OCI-LY7 (cell line): ENCODE measurements at regions not wholly inside any gene's neighbourhood (a gene's known extent, or its start where the extent isn't known, plus 50 kb on each side); places are given as distances from the start of the nearest gene placed in this dataset.
"Not testable (repeated sequence)": the region's sequence is repeated elsewhere in the genome, so short reads cannot be mapped to it uniquely, and the experiment has no call there.

ENCODE experiments used
- BruUV-seq: library from RNA; stranded (reverse); fragments of 400-500 nt; replicated peaks from 2 replicates; lab custom pipeline; 2021; lab: Mats Ljungman, UMichigan
- CTCF ChIA-PET: fragments of 300-600 bp; sonication (Branson Sonifier 250); formaldehyde crosslinking; loops from one replicate; lab custom pipeline; 2022; ENCODE audit warnings: antibody characterized with exemption; ENCODE audit not compliant: unreplicated experiment; lab: Charles Lee
- POLR2A ChIA-PET: fragments of 300-600 bp; sonication (Branson Sonifier 250); formaldehyde crosslinking; loops from one replicate; lab custom pipeline; 2022; ENCODE audit warnings: antibody characterized with exemption; lab: Charles Lee
- DNase-seq: peaks from one replicate; pipeline ENCODE4 v3.0.0-alpha.2; 2015; ENCODE audit warnings: low spot score
- H2AFZ ChIP-seq: fragments of 200-600 bp; sonication (generic), shearing (Covaris generic); 2 replicates; pipeline ENCODE4 v1.6.1; 2014; ENCODE audit warnings: mild to moderate bottlenecking, antibody characterized with exemption, low read length, moderate library complexity
- H3K27ac ChIP-seq: fragments of 200-600 bp; sonication (generic); 2 replicates; pipeline ENCODE4 v1.5.1; 2014; ENCODE audit warnings: mixed run types, low read depth, mild to moderate bottlenecking, moderate library complexity, low read length, inconsistent platforms; ENCODE audit not compliant: poor library complexity, severe bottlenecking
- H3K36me3 ChIP-seq: fragments of 200-600 bp; sonication (generic); 2 replicates; pipeline ENCODE4 v1.6.1; 2014; ENCODE audit warnings: mild to moderate bottlenecking, antibody characterized with exemption, low read length, moderate library complexity, mixed read lengths; ENCODE audit not compliant: insufficient read depth
- H3K4me1 ChIP-seq: fragments of 200-600 bp; sonication (generic); 2 replicates; pipeline ENCODE4 v1.5.1; 2014; ENCODE audit warnings: mild to moderate bottlenecking, low read length; ENCODE audit not compliant: insufficient read depth, poor library complexity, severe bottlenecking
- H3K4me2 ChIP-seq: fragments of 200-600 bp; sonication (generic); 2 replicates; pipeline ENCODE4 v1.6.1; 2014; ENCODE audit warnings: mild to moderate bottlenecking, low read length
- H3K4me3 ChIP-seq: fragments of 200-600 bp; sonication (generic); 2 replicates; pipeline ENCODE4 v1.5.1; 2014; ENCODE audit warnings: mild to moderate bottlenecking, low read depth, low read length; ENCODE audit not compliant: poor library complexity, severe bottlenecking
- H3K79me2 ChIP-seq: fragments of 200-600 bp; sonication (generic); 2 replicates; pipeline ENCODE4 v1.6.1; 2016; ENCODE audit warnings: low read depth, mild to moderate bottlenecking, low read length, moderate library complexity, mixed read lengths; ENCODE audit not compliant: insufficient read depth
- H3K9me2 ChIP-seq: fragments of 200-600 bp; sonication (generic); 2 replicates; pipeline ENCODE4 v1.6.1; 2016; ENCODE audit warnings: mild to moderate bottlenecking, low read length, mixed read lengths; ENCODE audit not compliant: insufficient read depth
- H3K9me3 ChIP-seq: fragments of 200-600 bp; sonication (generic); 2 replicates; pipeline ENCODE4 v1.6.1; 2014; ENCODE audit warnings: mild to moderate bottlenecking, mixed run types, low read length, mixed read lengths
- H4K20me1 ChIP-seq: fragments of 200-600 bp; sonication (generic); 2 replicates; pipeline ENCODE4 v1.6.1; 2014; ENCODE audit warnings: mild to moderate bottlenecking, antibody characterized with exemption, low read length, moderate library complexity, mixed read lengths; ENCODE audit not compliant: insufficient read depth
- EZH2phosphoT487 ChIP-seq: fragments of 200-600 bp; sonication (generic); IDR thresholded peaks from 2 replicates; pipeline ENCODE4 v1.6.1; 2018; ENCODE audit warnings: low read depth, borderline replicate concordance, mild to moderate bottlenecking, mixed run types, antibody characterized with exemption, low read length, moderate library complexity, mixed read lengths
- intact Hi-C: fragments of 100-400 bp; cut with micrococcal nuclease; formaldehyde crosslinking; loops from one replicate; pipeline ENCODE4 v1.10.0; 2022; ENCODE audit not compliant: unreplicated experiment
- TF ChIP-seq, protein P1 (sequence below): fragments of 200-600 bp; sonication (generic); conservative IDR thresholded peaks from 2 replicates; pipeline ENCODE4 v1.5.1; 2014; ENCODE audit warnings: mild to moderate bottlenecking, antibody characterized with exemption, low read length, moderate library complexity, mixed read lengths

DNA sequence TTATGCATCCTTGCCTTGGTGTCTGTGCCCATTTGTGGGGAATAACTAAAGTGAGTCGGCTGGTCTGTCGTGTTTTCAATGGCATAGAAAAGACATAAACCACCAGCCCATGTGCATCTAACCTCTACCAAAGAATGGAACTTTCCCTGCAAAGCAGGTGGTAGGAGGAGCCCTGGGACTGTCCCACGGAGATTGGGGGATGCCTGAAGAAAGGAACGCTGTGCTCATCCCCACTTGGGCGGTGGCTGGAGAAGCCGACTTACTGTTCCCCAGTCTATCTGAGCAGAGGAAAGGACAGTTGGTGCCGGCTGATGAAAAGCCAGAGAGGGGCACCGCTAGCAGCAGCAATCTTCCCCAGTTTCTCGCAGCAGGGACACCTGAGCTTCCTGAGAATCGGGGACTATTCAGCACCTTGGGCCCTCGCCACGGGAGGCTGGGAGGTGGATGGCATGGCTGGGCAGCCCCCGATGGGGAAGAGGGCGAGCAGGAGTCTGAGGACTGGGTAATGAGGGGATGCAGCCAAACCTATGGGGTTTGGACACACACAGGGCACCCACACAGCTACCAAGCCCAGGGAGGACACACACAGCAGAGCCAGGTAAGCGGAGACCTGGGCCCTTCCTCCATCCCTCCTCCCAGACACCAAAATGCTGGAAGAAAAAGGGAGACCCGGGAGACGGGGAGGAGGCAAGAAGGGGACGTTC lies 53.7 kb upstream of the AGAP1 start:
- Histone ChIP-seq H3K27ac (no peak overlapping the region), H2AFZ (no peak overlapping the region), H3K36me3 (no peaks in the 10 kb centered on the region), H4K20me1 (no peaks in the 10 kb centered on the region), H3K4me2 (no peak overlapping the region), H3K4me3 (no peak overlapping the region), H3K4me1 (no peaks in the 10 kb centered on the region), H3K9me2 (no peaks in the 10 kb centered on the region), H3K9me3 (no peaks in the 10 kb centered on the region), H3K79me2 (no peaks in the 10 kb centered on the region)
- intact Hi-C loops: no loop called here
- no TSS peak for BruUV-seq
- no peak for TF ChIP-seq EZH2phosphoT487
- TF ChIP-seq, protein P1, sequence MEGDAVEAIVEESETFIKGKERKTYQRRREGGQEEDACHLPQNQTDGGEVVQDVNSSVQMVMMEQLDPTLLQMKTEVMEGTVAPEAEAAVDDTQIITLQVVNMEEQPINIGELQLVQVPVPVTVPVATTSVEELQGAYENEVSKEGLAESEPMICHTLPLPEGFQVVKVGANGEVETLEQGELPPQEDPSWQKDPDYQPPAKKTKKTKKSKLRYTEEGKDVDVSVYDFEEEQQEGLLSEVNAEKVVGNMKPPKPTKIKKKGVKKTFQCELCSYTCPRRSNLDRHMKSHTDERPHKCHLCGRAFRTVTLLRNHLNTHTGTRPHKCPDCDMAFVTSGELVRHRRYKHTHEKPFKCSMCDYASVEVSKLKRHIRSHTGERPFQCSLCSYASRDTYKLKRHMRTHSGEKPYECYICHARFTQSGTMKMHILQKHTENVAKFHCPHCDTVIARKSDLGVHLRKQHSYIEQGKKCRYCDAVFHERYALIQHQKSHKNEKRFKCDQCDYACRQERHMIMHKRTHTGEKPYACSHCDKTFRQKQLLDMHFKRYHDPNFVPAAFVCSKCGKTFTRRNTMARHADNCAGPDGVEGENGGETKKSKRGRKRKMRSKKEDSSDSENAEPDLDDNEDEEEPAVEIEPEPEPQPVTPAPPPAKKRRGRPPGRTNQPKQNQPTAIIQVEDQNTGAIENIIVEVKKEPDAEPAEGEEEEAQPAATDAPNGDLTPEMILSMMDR: no peak
- ChIA-PET POLR2A (no interaction called here), CTCF (no interaction called here)
- DNase-seq: no peak

DNA sequence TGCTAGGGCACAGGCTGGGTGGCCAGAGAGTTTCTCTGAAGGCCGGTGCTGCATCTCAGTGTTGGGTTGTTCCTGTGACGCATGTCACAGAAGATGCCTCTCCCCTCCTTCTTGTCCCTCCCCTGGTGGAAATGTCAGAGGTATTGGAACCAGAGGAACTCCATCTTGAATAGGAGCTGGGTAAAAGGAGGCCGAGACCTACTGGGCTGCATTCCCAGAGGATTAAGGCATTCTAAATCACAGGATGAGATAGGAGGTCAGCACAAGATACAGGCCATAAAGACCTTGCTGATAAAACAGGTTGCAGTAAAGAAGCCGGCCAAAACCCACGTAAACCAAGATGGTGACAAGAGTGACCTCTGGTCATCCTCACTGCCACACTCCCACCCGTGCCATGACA lies 50.3 kb upstream of the AGAP1 start:
- H3K4me3 ChIP-seq, POLR2A ChIA-PET, CTCF ChIA-PET, H3K9me2 ChIP-seq, H3K36me3 ChIP-seq, intact Hi-C loops, H3K4me2 ChIP-seq, H3K79me2 ChIP-seq, H3K27ac ChIP-seq, H4K20me1 ChIP-seq, H2AFZ ChIP-seq, BruUV-seq, DNase-seq, H3K4me1 ChIP-seq, H3K9me3 ChIP-seq: not testable (repeated sequence)
